Medulla oblongata (tissue), 1 donor: ENCODE measurements at regions not wholly inside any gene's neighbourhood (a gene's known extent, or its start where the extent isn't known, plus 50 kb on each side); places are given as distances from the start of the nearest gene placed in this dataset.
"Not testable (repeated sequence)": the region's sequence is repeated elsewhere in the genome, so short reads cannot be mapped to it uniquely, and the experiment has no call there.

Source experiments
- DNase-seq: peaks from one replicate; pipeline ENCODE4 v3.0.0-alpha.2; 2015; ENCODE audit errors: extremely low spot score

GRCh38 chr2:49686291-49686690 is 532.0 kb upstream of the FSHR start:
- no peak for DNase-seq

DNA sequence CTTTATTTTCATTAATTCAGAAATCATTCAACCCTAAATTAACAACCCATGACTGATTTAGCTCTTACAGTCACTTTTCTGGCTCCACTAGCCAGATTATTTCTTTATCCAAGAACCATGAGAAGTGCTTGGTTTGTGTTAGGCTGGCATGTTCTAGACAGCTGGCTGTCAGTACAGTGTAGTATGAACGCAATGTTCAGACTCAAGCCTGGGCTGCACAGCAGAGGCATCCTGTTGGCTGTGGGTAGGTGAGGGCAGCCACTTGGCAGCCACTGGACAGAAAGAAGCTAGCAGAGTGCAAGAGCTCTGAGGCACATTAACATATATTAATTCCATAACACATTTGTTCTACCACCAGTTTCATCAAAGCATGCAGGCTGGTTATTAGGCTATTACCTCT is 522.9 kb upstream of the FSHR start:
- no peak for DNase-seq

DNA sequence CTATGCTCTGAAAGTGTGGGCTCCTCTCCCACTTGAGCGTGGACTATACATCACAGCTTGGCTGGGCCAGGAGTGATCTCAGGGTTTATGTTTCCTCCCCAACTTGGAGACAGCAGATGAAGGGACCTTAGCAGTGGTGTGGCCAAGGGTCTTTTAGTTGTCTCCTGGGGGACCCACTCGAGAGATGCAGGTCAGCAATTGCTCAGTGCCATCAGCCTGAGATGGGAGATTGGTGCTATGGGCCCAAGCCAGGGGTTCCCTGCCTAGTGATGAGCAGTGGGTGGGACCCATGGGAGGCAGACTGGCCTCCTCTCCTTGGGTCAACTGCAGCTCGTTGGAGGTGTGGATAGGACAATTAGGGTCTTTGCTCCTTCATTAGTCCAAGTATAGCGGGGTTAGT is 510.5 kb upstream of the FSHR start:
- DNase-seq = no peak

DNA sequence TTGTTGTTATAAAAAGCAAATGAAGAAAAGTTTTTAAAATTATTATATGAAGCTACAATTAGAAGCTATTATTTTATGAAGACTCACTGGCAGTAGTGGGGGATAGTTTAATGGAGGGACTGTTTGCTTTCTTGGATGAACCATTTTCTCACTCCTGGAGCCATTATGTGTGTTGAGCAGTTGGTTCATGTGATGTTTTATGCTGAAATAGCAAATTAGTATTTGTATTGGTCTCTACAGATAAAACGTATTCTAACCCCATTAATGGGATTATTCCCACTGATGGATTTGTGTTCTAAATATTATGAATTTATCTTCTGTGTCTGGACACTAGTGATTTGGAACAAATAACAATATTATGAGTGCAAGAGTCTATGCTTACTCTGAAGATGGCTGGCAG is 507.5 kb upstream of the FSHR start:
- DNase-seq = no peak

DNA sequence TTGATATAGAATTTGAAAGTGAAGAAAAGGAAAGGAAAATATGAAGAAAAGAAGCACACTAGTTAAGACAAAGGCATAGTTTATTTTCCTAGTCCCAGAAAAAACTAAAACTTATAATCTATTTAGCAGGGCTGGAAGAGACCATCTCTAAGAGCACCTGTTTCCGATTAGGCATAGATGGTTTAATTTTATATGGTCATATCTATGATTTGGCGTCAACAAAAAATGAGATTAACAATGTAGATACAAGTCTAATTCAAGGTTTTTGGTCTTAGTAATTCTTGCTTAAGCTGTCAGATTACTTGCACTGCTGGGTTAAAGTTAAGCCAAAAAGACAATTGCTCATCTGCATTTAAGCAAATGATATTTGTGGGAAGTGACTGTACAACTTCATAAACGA is 502.5 kb upstream of the FSHR start:
- no peak for DNase-seq

DNA sequence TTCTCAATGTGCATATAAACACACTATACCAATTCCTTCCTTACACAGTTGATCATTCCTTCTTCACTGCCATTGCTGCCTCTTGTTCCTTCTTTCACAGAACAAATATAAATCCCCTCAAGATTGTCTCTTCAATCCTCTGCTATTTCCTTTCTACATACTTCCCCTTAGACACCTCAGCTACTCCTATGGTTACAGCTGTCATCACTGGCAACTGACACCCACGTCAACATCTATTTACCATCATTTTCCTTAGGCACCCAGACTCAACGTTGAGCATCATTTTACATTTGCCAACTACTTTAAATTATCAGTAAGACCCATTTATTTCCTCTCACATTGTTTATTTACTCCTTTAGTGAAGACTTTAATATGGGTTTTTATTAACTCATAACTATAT is 488.8 kb upstream of the FSHR start:
- no peak for DNase-seq

GRCh38 chr2:49640630-49641029 is 486.3 kb upstream of the FSHR start:
- no peak for DNase-seq

DNA sequence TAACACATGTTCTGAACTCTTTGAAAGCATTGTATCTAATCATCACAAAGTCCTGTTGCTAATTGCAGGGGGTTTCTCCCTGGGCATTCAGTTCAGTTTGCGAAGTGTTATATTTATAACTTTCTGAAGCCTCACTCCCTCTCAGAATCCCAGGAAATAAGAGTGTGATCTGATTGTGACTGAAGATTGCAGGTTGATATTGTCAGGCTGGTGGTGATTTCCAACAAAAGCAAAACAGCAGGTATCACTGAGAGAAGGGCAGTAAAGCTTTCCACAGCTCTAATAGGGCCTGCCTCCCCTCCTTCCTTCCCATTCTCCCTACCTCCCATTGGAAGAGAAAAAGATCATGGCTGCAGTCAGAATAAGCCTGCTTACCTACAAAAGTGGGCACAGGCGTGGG is 466.7 kb upstream of the FSHR start:
- DNase-seq = no peak

DNA sequence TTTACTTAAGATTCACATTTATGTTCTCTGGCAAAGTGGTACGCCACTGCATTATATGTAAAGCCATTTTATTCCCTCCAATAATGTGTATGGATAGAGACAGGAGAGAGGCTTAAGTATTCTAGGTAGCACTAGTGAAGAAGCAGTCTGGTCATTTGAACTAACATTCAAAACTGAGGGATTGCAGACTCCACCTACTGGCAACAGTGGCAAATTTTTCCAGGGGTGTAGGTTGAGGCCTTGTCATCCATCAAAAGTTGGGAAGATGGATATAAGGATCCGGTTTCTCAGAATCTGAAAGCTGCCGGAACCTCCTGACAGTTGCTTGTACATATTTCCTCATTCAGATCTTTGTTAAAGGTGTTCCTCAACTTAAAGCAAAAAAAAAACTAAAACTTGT is 465.5 kb upstream of the FSHR start:
- DNase-seq = no peak

DNA sequence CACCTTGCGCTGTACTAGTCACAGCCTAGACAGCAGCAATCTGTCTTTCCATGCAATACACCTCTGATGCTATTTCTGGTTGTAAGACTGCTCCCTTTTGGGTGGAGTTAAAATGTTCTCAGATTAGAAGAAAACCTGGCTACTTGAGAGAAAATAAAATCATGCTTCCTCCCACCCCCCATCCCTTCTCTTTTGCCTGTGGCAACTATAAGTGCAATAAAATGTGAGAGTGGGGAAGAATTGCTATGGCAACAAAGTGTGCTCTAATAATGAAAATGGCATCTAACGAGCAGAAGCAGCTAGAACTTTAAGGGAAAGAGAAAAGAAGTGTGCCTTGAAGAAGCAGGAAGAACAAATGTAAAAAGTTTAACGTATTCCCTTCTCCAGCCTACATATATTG is 464.2 kb upstream of the FSHR start:
- no peak for DNase-seq

GRCh38 chr2:49616800-49617199 is 462.5 kb upstream of the FSHR start:
- DNase-seq = peak; percentile 66

DNA sequence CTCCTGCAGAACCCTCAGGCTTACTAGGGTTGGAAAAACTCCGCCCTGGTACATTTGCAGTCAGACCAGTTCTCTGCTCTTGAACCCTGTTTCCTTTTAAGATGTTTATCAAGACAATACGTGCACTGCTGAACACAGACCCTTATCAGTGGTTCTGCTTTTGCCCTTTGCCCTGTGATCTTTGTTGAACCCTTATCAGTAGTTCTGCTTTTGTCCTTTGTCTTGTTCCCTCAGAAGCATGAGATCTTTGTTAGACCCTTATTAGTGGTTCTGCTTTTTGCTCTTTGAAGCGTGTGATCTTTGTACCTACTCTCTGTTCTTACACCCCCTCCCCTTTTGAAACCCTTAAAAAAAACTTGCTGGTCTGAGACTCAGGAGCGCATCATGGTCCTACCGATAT is 457.5 kb upstream of the FSHR start:
- not testable (repeated sequence) for DNase-seq

DNA sequence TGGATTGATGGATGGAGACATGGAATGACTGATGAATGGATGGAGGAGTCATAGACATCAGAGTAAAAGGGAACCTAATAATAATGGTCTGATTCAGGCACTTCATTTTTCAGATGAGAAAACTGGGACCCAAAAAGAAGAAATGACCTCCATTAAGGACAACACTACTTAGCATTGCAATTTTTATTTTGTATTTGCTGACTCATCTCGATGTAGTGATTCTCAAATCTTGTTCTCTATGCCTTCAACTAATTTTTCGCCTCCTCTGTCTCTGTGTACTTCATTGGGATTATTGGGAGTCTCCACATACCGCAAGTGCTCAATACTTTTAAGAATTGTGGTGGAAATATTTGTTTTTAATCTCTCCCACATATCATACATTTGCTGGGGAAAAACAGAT is 446.2 kb upstream of the FSHR start:
- no peak for DNase-seq

GRCh38 chr2:49598231-49598630 is 443.9 kb upstream of the FSHR start:
- DNase-seq = no peak

- DNase-seq = no peak
Observed at GRCh38 chr2:49585921-49586320, 431.6 kb upstream of the FSHR start.

DNA sequence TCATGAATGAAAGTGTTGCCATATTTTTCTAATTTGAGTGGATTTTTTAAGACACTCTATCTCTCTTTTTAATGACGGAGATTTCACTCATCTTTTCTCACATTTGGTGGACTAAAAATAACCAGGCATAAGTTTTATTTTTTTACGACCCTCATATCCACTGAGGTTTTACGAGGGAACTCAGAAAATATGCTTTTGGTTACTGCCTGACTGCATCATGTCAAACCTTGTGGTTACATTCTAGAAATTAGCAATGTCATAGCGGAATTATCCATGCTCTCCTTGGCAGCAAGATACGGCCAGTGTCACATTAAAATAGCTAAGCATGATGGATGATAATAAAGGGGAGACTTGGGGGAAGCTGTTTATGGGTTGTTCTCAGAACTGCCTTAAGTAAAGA is 428.6 kb upstream of the FSHR start:
- no peak for DNase-seq

GRCh38 chr2:49577041-49577440 is 422.7 kb upstream of the FSHR start:
- no peak for DNase-seq

DNA sequence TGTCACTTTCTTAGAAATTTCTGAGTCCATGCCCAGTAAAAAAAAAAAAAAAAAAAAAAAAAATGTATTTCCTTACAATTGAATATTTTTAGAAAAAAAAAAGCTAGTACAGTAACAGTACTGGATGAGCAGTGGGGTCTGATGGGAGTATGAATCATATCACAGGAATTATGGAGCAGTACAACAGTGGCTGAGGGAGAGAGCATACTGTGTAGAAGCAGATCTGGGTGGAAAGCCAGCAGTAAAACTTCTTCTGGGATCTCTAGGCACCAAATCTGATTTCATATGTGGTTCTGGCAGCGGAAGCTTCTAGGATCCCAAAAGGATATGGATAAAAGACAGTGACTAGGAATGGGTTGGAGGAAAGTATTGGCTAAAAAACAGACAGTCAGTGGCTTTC is 414.9 kb upstream of the FSHR start:
- DNase-seq = no peak

- no peak for DNase-seq
Observed at GRCh38 chr2:49567811-49568600, 413.7 kb upstream of the FSHR start.

DNA sequence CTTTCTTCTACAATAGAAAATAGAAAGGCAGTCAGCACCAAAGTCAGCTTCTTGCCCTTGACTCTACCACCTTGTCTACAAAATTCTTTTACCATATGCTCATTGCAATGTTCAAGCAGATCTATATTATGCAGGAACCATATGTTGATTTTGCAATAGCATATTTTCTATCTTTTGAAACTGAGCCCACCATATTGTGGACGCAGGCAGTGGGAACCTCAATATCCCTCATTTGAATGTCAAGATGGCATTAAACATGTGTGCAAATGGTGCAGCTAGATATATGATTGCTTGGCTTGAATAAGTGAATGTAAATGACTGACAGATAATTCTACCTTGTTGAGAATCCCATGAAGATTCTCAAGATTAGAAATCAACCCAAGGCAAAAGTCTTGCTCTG is 412.7 kb upstream of the FSHR start:
- DNase-seq = no peak

GRCh38 chr2:49553658-49554057 is 399.3 kb upstream of the FSHR start:
- no peak for DNase-seq

DNA sequence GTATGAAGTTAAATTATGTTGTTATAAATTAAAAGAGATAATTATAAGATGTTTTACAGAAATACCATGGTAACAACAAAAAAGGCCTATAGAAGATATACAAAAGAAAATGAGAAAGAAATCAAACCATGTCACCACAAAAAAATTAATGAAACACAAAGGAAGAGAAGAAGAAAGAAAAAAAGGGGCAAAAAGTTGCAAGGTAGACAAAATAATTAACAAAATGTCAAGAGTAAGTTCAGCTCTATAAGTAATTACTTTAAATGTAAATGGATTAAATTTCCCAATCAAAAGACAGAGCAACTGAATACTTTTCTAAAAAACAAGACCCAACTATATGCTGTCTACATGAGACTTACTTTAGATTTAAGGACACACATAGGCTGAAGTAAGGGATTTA is 378.4 kb upstream of the FSHR start:
- no peak for DNase-seq

DNA sequence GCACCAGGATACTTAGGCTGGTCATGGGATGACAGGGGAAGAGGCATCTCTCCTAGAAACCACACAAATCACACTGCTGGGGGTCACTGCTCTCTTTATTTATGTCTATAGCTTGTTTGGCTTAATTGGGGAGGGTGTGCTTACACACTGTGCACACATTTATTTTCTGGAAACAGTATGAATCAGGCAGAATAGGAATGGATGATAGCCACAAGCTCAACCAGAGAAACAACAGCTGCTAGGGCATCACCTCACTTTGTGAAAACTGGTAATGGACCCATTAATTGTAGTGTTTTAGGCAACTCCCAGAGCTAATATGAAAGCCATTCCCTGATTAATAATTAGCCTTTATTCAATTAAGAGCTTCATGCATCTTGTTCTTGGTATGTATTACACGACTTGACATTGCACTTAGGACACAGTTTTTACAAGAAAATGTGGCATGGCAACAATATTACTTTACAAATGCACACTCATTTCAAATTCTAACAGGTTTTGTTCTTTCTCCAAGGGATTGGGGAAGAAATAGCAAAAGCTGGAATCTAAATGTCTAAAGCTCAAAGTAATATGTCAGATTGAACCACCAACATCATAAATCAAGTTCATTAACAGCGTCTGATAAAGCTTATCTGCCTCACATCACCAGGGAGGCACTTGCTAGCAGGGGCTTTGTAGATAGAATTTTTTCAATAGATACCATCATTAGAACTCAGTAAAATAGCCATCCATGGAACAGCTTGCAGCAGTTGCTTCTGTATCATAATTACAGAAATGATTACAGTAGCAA is 361.9 kb upstream of the FSHR start:
- no peak for DNase-seq
